ENCODE measurements at regions not wholly inside any gene's neighbourhood (a gene's known extent, or its start where the extent isn't known, plus 50 kb on each side); places are given as distances from the start of the nearest gene placed in this dataset.
"Not testable (repeated sequence)": the region's sequence is repeated elsewhere in the genome, so short reads cannot be mapped to it uniquely, and the experiment has no call there.

GRCh38 chr13:99754750-99755149 is 216.8 kb downstream of the ZIC5 start:
- TF ChIP-seq, protein P1, sequence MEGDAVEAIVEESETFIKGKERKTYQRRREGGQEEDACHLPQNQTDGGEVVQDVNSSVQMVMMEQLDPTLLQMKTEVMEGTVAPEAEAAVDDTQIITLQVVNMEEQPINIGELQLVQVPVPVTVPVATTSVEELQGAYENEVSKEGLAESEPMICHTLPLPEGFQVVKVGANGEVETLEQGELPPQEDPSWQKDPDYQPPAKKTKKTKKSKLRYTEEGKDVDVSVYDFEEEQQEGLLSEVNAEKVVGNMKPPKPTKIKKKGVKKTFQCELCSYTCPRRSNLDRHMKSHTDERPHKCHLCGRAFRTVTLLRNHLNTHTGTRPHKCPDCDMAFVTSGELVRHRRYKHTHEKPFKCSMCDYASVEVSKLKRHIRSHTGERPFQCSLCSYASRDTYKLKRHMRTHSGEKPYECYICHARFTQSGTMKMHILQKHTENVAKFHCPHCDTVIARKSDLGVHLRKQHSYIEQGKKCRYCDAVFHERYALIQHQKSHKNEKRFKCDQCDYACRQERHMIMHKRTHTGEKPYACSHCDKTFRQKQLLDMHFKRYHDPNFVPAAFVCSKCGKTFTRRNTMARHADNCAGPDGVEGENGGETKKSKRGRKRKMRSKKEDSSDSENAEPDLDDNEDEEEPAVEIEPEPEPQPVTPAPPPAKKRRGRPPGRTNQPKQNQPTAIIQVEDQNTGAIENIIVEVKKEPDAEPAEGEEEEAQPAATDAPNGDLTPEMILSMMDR (IDR thresholded peaks at IDR 0.05) = not testable (repeated sequence)
- TF ChIP-seq, protein P2, sequence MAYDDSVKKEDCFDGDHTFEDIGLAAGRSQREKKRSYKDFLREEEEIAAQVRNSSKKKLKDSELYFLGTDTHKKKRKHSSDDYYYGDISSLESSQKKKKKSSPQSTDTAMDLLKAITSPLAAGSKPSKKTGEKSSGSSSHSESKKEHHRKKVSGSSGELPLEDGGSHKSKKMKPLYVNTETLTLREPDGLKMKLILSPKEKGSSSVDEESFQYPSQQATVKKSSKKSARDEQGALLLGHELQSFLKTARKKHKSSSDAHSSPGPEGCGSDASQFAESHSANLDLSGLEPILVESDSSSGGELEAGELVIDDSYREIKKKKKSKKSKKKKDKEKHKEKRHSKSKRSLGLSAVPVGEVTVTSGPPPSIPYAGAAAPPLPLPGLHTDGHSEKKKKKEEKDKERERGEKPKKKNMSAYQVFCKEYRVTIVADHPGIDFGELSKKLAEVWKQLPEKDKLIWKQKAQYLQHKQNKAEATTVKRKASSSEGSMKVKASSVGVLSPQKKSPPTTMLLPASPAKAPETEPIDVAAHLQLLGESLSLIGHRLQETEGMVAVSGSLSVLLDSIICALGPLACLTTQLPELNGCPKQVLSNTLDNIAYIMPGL (CRISPR knock-in tag; IDR thresholded peaks at IDR 0.05) = not testable (repeated sequence)
- TF ChIP-seq ZNF232, TEAD4, MYBL2, ATF1 (CRISPR knock-in tag; IDR thresholded peaks at IDR 0.05): not testable (repeated sequence)
- TF ChIP-seq, protein P3, sequence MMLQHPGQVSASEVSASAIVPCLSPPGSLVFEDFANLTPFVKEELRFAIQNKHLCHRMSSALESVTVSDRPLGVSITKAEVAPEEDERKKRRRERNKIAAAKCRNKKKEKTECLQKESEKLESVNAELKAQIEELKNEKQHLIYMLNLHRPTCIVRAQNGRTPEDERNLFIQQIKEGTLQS (CRISPR knock-in tag; conservative IDR thresholded peaks at IDR 0.05) = not testable (repeated sequence)
- TF ChIP-seq, protein P4, sequence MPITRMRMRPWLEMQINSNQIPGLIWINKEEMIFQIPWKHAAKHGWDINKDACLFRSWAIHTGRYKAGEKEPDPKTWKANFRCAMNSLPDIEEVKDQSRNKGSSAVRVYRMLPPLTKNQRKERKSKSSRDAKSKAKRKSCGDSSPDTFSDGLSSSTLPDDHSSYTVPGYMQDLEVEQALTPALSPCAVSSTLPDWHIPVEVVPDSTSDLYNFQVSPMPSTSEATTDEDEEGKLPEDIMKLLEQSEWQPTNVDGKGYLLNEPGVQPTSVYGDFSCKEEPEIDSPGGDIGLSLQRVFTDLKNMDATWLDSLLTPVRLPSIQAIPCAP (CRISPR knock-in tag; IDR thresholded peaks at IDR 0.05) = not testable (repeated sequence)
- TF ChIP-seq, protein P5, sequence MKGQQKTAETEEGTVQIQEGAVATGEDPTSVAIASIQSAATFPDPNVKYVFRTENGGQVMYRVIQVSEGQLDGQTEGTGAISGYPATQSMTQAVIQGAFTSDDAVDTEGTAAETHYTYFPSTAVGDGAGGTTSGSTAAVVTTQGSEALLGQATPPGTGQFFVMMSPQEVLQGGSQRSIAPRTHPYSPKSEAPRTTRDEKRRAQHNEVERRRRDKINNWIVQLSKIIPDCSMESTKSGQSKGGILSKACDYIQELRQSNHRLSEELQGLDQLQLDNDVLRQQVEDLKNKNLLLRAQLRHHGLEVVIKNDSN (CRISPR knock-in tag; IDR thresholded peaks at IDR 0.05) = not testable (repeated sequence)
- TF ChIP-seq, protein P6, sequence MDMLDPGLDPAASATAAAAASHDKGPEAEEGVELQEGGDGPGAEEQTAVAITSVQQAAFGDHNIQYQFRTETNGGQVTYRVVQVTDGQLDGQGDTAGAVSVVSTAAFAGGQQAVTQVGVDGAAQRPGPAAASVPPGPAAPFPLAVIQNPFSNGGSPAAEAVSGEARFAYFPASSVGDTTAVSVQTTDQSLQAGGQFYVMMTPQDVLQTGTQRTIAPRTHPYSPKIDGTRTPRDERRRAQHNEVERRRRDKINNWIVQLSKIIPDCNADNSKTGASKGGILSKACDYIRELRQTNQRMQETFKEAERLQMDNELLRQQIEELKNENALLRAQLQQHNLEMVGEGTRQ (CRISPR knock-in tag; IDR thresholded peaks at IDR 0.05) = not testable (repeated sequence)
- TF ChIP-seq, protein P7, sequence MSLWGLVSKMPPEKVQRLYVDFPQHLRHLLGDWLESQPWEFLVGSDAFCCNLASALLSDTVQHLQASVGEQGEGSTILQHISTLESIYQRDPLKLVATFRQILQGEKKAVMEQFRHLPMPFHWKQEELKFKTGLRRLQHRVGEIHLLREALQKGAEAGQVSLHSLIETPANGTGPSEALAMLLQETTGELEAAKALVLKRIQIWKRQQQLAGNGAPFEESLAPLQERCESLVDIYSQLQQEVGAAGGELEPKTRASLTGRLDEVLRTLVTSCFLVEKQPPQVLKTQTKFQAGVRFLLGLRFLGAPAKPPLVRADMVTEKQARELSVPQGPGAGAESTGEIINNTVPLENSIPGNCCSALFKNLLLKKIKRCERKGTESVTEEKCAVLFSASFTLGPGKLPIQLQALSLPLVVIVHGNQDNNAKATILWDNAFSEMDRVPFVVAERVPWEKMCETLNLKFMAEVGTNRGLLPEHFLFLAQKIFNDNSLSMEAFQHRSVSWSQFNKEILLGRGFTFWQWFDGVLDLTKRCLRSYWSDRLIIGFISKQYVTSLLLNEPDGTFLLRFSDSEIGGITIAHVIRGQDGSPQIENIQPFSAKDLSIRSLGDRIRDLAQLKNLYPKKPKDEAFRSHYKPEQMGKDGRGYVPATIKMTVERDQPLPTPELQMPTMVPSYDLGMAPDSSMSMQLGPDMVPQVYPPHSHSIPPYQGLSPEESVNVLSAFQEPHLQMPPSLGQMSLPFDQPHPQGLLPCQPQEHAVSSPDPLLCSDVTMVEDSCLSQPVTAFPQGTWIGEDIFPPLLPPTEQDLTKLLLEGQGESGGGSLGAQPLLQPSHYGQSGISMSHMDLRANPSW (CRISPR knock-in tag; conservative IDR thresholded peaks at IDR 0.05; ENCODE audit: low read depth) = not testable (repeated sequence)
